WTC11 (cell line): ENCODE measurements at regions not wholly inside any gene's neighbourhood (a gene's known extent, or its start where the extent isn't known, plus 50 kb on each side); places are given as distances from the start of the nearest gene placed in this dataset.

ENCODE experiments used
- ATAC-seq: fragments of 200-7000 bp; cut with Tn5 transposase; 2 replicates; pipeline ENCODE4 v1.10.0; 2021; ENCODE audit warnings: mild to moderate bottlenecking, moderate library complexity
- CTCF ChIA-PET: fragments of 300-600 bp; sonication (Branson Sonifier 250); formaldehyde crosslinking; loops from one replicate; lab custom pipeline; 2021; ENCODE audit warnings: antibody characterized with exemption; lab: Charles Lee
- POLR2A ChIA-PET: fragments of 350-600 bp; sonication (Branson Sonifier 250); formaldehyde crosslinking; loops from one replicate; lab custom pipeline; 2021; ENCODE audit warnings: antibody characterized with exemption; lab: Charles Lee
- DNase-seq: peaks from one replicate; pipeline ENCODE4 v3.0.0; 2021; ENCODE audit warnings: low spot score
- H3K27ac Mint-ChIP-seq: 2 replicates; pipeline ENCODE4 v1.8.0; 2021; ENCODE audit warnings: mixed read lengths
- H3K27me3 Mint-ChIP-seq: 2 replicates; pipeline ENCODE4 v1.8.0; 2021; ENCODE audit warnings: low read depth, mild to moderate bottlenecking, moderate library complexity, mixed read lengths
- H3K36me3 Mint-ChIP-seq: 2 replicates; pipeline ENCODE4 v1.8.0; 2021; ENCODE audit warnings: mixed read lengths
- H3K4me1 Mint-ChIP-seq: 2 replicates; pipeline ENCODE4 v1.8.0; 2022; ENCODE audit warnings: mixed read lengths
- H3K4me3 Mint-ChIP-seq: 2 replicates; pipeline ENCODE4 v1.8.0; 2021; ENCODE audit warnings: mild to moderate bottlenecking, moderate library complexity, mixed read lengths
- H3K9me3 Mint-ChIP-seq: 2 replicates; pipeline ENCODE4 v1.8.0; 2021; ENCODE audit warnings: mixed read lengths
- ARID4B ChIP-seq: sonication (generic); formaldehyde crosslinking; IDR thresholded peaks from 2 replicates; pipeline ENCODE4 v1.8.0; 2023; ENCODE audit warnings: missing genetic modification reagents, mild to moderate bottlenecking, borderline replicate concordance
- FOXP4 ChIP-seq: sonication (generic); formaldehyde crosslinking; IDR thresholded peaks from 2 replicates; pipeline ENCODE4 v1.8.0; 2022; ENCODE audit warnings: mild to moderate bottlenecking, missing genetic modification reagents
- GTF2I ChIP-seq: fragments of 250-450 bp; sonication (Bioruptor Pico); conservative IDR thresholded peaks from 2 replicates; pipeline ENCODE4 v1.4.0; 2021; ENCODE audit warnings: mild to moderate bottlenecking
- IRF1 ChIP-seq: sonication (generic); formaldehyde crosslinking; IDR thresholded peaks from 2 replicates; pipeline ENCODE4 v1.8.0; 2023; ENCODE audit warnings: missing genetic modification reagents
- MAX ChIP-seq: sonication (generic); formaldehyde crosslinking; IDR thresholded peaks from 2 replicates; pipeline ENCODE4 v1.8.0; 2022; ENCODE audit warnings: mild to moderate bottlenecking, missing genetic modification reagents
- PREB ChIP-seq: sonication (generic); formaldehyde crosslinking; IDR thresholded peaks from 2 replicates; pipeline ENCODE4 v1.8.1; 2022; ENCODE audit warnings: mild to moderate bottlenecking, missing genetic modification reagents, moderate library complexity, borderline replicate concordance
- PRRX2 ChIP-seq: fragments of 250-450 bp; sonication (Bioruptor Pico); IDR thresholded peaks from 2 replicates; pipeline ENCODE4 v1.8.0; 2021; ENCODE audit warnings: mild to moderate bottlenecking
- SMAD4 ChIP-seq: sonication (generic); formaldehyde crosslinking; IDR thresholded peaks from 2 replicates; pipeline ENCODE4 v1.8.0; 2022; ENCODE audit warnings: mild to moderate bottlenecking, missing genetic modification reagents
- TEAD1 ChIP-seq: sonication (generic); formaldehyde crosslinking; IDR thresholded peaks from 2 replicates; pipeline ENCODE4 v1.8.0; 2022; ENCODE audit warnings: mild to moderate bottlenecking, missing genetic modification reagents
- ZNF219 ChIP-seq: sonication (generic); formaldehyde crosslinking; IDR thresholded peaks from 2 replicates; pipeline ENCODE4 v1.8.0; 2023; ENCODE audit warnings: missing genetic modification reagents, mild to moderate bottlenecking, borderline replicate concordance
- ZNF232 ChIP-seq: sonication (generic); formaldehyde crosslinking; IDR thresholded peaks from 2 replicates; pipeline ENCODE4 v1.8.0; 2022; ENCODE audit warnings: mild to moderate bottlenecking, missing genetic modification reagents
- ZNF317 ChIP-seq: sonication (generic); formaldehyde crosslinking; IDR thresholded peaks from 2 replicates; pipeline ENCODE4 v1.8.1; 2023; ENCODE audit warnings: low read depth, mild to moderate bottlenecking, moderate library complexity, missing genetic modification reagents, borderline replicate concordance
- ZNF423 ChIP-seq: fragments of 250-450 bp; sonication (Bioruptor Pico); IDR thresholded peaks from 2 replicates; pipeline ENCODE4 v2.1.2; 2022; ENCODE audit warnings: mild to moderate bottlenecking, moderate library complexity
- ZNF425 ChIP-seq: fragments of 250-450 bp; sonication (Bioruptor Pico); conservative IDR thresholded peaks from 2 replicates; pipeline ENCODE4 v1.9.0; 2021; ENCODE audit warnings: mild to moderate bottlenecking

- no peak for TF ChIP-seq IRF1
Measured at GRCh38 chr16:51592535-51593300, 441.6 kb upstream of the SALL1 start (continued).

- CTCF ChIA-PET = no interaction called here
- TF ChIP-seq ZNF232 (CRISPR knock-in tag) = no peak
- no peak for TF ChIP-seq TEAD1
- TF ChIP-seq ZNF425 = no peak
- TF ChIP-seq ARID4B = no peak
- TF ChIP-seq PRRX2 (CRISPR knock-in tag) = no peak
- no peak for TF ChIP-seq GTF2I (CRISPR knock-in tag)
- no peak for TF ChIP-seq SMAD4
- TF ChIP-seq, all 79 proteins: peak for 0
- ATAC-seq (peak; percentile 41), DNase-seq (no peak)
- Mint-ChIP-seq H3K9me3 (peaks cover 9% of the 10 kb centered on the region), H3K36me3 (peaks cover 7% of the 10 kb centered on the region; the same call in 1 of the 2 replicates), H3K4me3 (no peak overlapping the region; the same call in 1 of the 2 replicates), H3K27ac (peak overlapping the region; percentile 75; the same call in 1 of the 2 replicates), H3K4me1 (peaks cover 22% of the 10 kb centered on the region), H3K27me3 (no peaks in the 10 kb centered on the region)
- POLR2A ChIA-PET = interaction anchor here (0.6 kb wide), 1 partner anchor 171 kb away, joined by 11 read pairs; no protein-coding TSS in a partner anchor
Measured at GRCh38 chr16:51592001-51592501, 441.0 kb upstream of the SALL1 start.

GRCh38 chr16:51591480-51591879 is 440.4 kb upstream of the SALL1 start:
- Mint-ChIP-seq H3K27ac (0 out of 2 replicates have a peak overlapping the region, but pooled peaks have one; percentile 4), H3K4me3 (no peak overlapping the region)
- POLR2A ChIA-PET = no interaction called here
- TF ChIP-seq PREB (CRISPR knock-in tag) (no peak), ZNF317 (no peak), MAX (CRISPR knock-in tag) (no peak), ZNF423 (CRISPR knock-in tag) (no peak), ZNF219 (CRISPR knock-in tag) (no peak), ARID4B (no peak), FOXP4 (CRISPR knock-in tag) (no peak), GTF2I (CRISPR knock-in tag) (no peak)

More at GRCh38 chr16:51591480-51591879, 440.4 kb upstream of the SALL1 start:
- Mint-ChIP-seq H3K4me1 (peaks cover 22% of the 10 kb centered on the region), H3K36me3 (0 out of 2 replicates have a peak, but pooled peaks cover 4% of the 10 kb centered on the region), H3K27me3 (no peaks in the 10 kb centered on the region), H3K9me3 (peaks cover 6% of the 10 kb centered on the region; the same call in 1 of the 2 replicates)
- DNase-seq = no peak
- CTCF ChIA-PET = no interaction called here
- no peak for ATAC-seq
